Neural progenitor cell (in vitro differentiated cells): ENCODE measurements at regions not wholly inside any gene's neighbourhood (a gene's known extent, or its start where the extent isn't known, plus 50 kb on each side); places are given as distances from the start of the nearest gene placed in this dataset.

Experiments
- EZH2 ChIP-seq: fragments of 200-600 bp; sonication (generic); IDR thresholded peaks from 2 replicates; pipeline ENCODE4 v1.6.1; 2017; ENCODE audit warnings: antibody characterized with exemption, mild to moderate bottlenecking, moderate library complexity
- EZH2phosphoT487 ChIP-seq: fragments of 200-600 bp; sonication (generic); IDR thresholded peaks from 2 replicates; pipeline ENCODE4 v1.6.1; 2017; ENCODE audit warnings: antibody characterized with exemption
- TF ChIP-seq, protein P1 (sequence below): fragments of 200-600 bp; sonication (generic); IDR thresholded peaks from 2 replicates; pipeline ENCODE4 v1.5.1; 2017; ENCODE audit warnings: antibody characterized with exemption, mild to moderate bottlenecking

DNA sequence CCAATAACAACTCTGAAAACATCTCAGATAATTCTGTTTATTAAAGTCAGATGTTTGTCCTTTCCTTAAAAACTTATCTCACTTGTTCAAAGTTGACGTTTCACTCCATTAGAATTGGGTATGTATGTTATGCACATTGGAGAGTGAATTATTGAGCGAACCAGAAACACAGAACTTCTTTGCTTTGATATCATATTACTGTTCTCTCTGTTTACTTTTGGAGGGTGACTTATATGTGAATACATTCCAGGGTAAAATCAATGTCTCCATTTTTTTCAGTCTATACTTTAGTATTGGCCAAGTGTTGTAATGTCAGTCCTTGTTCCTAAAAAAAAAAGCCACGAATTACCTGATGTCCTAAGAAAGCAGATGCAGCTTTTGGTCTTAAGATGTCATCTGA is 307.4 kb downstream of the CSNK1G3 start:
- TF ChIP-seq, protein P1, sequence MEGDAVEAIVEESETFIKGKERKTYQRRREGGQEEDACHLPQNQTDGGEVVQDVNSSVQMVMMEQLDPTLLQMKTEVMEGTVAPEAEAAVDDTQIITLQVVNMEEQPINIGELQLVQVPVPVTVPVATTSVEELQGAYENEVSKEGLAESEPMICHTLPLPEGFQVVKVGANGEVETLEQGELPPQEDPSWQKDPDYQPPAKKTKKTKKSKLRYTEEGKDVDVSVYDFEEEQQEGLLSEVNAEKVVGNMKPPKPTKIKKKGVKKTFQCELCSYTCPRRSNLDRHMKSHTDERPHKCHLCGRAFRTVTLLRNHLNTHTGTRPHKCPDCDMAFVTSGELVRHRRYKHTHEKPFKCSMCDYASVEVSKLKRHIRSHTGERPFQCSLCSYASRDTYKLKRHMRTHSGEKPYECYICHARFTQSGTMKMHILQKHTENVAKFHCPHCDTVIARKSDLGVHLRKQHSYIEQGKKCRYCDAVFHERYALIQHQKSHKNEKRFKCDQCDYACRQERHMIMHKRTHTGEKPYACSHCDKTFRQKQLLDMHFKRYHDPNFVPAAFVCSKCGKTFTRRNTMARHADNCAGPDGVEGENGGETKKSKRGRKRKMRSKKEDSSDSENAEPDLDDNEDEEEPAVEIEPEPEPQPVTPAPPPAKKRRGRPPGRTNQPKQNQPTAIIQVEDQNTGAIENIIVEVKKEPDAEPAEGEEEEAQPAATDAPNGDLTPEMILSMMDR, result no peak
- TF ChIP-seq EZH2, result no peak
- TF ChIP-seq EZH2phosphoT487, result no peak
